ENCODE measurements at regions not wholly inside any gene's neighbourhood (a gene's known extent, or its start where the extent isn't known, plus 50 kb on each side); places are given as distances from the start of the nearest gene placed in this dataset.
"Not testable (repeated sequence)": the region's sequence is repeated elsewhere in the genome, so short reads cannot be mapped to it uniquely, and the experiment has no call there.

- no peak for DNase-seq
Observed at GRCh38 chr4:181838253-181838652, 404.9 kb upstream of the TENM3 start.

DNA sequence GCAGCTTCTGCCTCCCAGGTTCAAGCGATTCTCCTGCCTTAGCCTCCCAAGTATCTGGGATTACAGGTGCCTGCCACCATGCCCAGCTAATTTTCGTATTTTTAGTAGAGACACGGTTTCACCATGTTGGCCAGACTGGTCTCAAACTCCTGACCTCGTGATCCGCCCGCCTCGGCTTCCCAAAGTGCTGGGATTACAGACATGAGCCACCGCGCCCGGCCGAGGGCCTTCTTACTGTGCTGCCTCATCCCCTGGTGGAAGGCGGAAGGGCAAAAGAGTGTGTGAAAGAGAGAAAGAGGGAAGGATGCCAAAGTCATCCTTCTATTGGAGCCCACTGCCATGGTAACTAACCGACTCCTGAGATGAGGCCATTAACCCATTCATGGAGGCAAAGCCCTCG is 399.4 kb upstream of the TENM3 start:
- DNase-seq: not testable (repeated sequence)

GRCh38 chr4:181845617-181846016 is 397.6 kb upstream of the TENM3 start:
- DNase-seq: no peak

- no peak for DNase-seq
Observed at GRCh38 chr4:181846934-181847333, 396.3 kb upstream of the TENM3 start.

DNA sequence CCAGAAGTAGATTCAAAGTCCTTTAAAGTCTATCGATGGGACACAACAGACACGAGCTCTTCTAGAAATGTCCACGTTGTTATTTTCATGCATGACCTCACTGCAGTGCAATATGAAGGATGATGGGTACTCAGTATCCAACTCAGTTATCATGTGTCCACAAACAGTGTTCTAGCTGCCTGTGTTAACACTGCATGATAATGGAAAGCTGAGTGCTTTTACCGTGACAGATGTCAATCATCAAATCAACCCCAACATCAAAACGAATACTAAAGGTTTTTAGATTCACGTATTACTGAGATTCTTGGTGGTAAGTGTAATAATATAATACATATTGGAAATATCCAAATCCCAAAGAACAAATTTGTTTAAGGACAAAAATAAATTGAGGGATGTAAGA is 394.8 kb upstream of the TENM3 start:
- DNase-seq: no peak

DNA sequence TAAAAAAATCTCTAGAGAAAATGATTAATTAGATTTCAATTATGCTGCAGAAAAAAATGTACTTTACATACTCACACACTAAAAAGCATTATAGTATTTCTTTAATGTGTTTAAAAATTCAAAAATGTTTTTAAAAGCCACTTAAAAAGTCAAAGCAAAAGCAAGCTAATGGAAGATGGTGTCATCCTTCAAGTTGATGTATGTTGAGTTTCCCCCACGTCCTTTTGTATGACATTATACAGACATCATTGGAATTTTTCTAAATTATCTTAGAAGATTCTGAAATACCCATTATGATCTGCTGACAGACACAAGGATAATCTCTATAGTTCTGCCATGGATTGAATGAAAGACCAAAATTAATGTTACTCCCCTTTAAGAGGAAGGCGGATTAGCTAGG is 393.7 kb upstream of the TENM3 start:
- DNase-seq: no peak

- no peak for DNase-seq
Observed at GRCh38 chr4:181853881-181854511, 389.2 kb upstream of the TENM3 start.

- no peak for DNase-seq
Observed at GRCh38 chr4:181855307-181855706, 387.9 kb upstream of the TENM3 start.

DNA sequence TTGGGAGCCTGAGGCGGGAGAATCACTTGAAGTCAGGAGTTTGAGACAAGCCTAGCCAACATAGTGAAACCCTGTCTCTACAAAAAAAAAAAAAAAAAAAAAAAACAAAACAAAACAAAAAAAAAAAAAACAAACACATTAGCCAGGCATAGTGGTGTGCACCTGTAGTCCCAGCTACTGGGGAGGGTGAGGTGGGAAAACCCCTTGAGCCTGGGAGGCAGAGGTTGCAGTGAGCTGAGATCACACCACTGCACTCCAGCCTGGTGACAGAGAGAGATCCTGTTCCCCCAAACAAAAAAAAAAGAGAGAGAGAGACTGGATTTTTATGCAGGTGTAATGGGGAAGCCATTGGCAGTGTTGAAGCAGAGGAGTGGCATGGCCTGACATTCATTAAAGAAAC is 385.7 kb upstream of the TENM3 start:
- DNase-seq: not testable (repeated sequence)

GRCh38 chr4:181858741-181859140 is 384.5 kb upstream of the TENM3 start:
- DNase-seq: no peak

DNA sequence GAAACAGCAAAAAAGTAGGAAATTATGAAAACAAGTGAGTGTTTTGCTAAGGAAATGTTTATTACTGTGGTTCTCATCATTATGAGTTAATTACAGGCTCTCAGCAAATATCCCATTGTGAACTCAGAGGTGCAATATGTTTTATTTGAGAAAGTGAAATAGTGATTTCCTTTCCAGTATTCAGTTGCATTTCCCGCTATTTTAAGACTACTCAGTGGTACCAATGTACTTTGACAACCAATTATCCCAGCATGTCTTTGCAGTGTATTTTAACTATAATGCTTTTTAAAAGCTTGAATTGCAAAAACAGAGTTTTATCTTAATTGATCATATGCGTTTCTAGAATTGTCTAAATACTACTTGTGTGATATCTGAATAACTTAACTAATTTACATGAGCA is 383.8 kb upstream of the TENM3 start:
- no peak for DNase-seq

DNA sequence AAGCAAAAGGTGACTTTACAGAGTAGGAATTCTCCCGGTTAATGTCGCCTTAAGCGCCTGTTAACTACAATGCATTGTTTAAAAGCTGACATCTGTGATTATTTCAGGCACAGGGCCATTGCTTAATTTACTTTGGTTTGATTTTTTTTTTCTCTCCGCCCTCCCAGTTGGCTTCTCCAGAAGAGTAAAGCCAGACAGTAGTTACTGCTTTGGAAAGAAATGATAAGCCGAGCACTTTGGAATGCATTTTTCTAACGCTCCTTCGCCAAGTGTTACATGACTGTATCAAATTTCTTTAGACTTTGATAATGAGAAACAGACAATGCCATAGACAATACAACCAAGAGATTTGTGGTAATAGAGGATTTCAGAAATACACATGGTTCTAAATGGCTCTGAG is 383.0 kb upstream of the TENM3 start:
- no peak for DNase-seq

- DNase-seq: no peak
Observed at GRCh38 chr4:181860668-181861067, 382.5 kb upstream of the TENM3 start.

DNA sequence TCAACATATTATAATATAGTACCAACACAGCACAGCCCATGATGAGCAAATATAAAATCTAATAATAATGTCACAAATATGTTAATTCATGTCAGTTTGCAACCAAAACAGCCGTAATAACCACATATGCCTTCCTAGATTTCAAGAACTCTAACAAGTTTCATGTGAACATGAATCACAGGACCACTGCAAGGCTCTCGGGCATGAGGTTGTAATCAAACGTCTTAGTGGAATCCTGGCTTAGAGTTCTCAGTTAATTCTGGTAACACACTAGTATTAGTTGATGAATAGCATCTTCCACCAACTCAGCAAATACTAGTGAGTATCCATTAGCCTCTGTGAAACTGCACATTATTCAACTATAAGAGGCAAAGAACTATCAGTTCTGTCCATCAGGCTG is 379.3 kb upstream of the TENM3 start:
- no peak for DNase-seq

DNA sequence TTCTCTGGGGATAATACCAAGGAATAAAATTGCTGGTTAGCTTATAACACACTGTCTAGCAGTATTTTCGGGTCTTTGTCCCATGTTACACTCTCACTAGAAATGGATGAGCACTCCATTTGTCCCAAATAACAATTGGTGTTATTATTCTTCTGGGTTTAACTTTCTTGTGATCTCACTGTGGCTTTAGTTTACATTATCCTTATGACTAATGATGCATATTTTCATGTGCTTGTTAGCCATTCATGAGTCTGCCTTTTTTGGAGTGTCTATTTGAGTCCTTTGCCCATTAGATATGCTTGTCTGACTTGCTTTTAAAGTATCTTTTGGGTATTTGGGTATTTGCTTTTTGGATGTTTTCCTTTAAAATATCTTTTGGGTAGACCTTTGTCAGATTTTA is 372.9 kb upstream of the TENM3 start:
- no peak for DNase-seq

DNA sequence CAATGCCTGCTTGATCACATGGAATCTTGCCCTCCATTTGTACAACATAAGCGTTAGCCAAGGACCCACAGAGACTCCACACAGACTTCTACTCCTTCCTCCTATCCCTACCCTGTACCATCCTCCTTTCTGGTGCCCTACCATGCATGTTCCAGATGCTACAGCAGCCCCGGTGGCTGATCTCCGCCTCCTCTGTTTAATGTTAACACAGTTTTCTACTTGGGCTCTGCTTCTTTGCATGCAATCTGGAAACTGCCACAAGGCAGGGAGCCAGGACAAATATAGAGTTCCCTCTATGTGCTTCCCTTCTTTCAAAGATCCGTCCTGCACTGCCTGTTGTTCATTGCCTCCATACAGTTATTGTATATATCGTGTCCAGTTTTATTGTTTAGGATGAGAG is 368.6 kb upstream of the TENM3 start:
- DNase-seq: no peak

DNA sequence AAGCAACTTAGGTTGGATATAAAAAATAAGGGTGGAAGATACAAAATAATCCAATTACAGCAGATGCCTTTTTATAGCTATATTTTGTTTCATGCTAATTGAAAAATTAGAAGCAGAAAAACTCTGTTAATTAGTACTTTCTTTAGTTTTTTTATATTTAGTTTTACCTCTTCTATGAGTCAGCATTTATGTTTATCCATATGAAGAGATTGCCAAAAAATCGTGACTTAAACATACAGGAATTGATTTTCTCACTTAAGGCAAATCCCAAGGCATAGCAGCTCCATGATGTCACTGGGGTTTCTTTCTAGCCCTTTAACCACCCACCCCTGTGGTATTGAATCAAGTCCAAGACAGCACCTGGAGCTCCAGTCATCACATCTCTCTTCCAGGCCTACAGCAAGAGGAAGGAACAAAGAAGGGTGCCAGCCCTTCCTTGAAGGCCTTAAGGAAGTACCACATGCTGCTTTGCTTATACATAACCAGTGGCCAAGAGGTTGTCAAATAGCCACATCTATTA is 365.8 kb upstream of the TENM3 start:
- no peak for DNase-seq

DNA sequence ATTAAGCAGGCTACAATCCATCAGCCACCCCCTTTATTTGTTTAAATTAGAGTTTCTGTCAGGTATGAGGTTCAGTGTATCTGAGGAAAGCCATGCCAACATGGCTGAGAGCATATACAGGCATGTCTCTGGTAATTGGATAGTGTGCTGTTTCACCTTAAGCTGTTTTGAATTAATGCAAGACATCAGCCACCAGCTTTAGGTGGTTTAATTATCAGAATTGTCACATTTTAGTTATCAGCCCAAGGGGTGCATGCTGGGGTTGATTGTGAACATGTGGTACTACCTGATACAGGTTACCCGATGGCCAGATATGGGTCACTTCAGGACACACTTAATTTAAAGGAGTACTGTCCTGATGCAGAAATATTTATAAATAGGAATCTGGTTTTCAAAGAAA is 353.2 kb upstream of the TENM3 start:
- DNase-seq: no peak

- DNase-seq: no peak
Observed at GRCh38 chr4:181890911-181891310, 352.3 kb upstream of the TENM3 start.

DNA sequence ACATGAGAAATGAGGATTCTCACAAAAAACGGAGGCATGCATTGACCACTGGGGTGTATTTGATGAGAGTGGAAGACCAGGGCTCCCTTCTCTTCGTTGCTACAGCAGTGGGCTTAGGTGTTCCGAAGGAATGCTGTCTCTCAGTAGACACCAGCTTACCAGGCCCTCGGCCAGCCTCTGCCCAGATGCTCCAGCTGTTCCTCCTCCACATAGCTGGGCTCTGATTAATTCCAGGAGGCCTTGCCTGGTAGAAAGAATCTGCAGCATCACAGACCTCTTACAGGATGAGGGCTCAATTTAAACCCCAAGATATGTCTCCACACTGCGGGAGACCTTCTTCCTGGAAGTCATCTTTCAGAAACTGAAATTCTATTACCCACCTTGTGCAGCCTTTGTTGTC is 346.6 kb upstream of the TENM3 start:
- DNase-seq: no peak

GRCh38 chr4:181897935-181898334 is 345.3 kb upstream of the TENM3 start:
- no peak for DNase-seq

GRCh38 chr4:181902404-181902803 is 340.8 kb upstream of the TENM3 start:
- not testable (repeated sequence) for DNase-seq

DNA sequence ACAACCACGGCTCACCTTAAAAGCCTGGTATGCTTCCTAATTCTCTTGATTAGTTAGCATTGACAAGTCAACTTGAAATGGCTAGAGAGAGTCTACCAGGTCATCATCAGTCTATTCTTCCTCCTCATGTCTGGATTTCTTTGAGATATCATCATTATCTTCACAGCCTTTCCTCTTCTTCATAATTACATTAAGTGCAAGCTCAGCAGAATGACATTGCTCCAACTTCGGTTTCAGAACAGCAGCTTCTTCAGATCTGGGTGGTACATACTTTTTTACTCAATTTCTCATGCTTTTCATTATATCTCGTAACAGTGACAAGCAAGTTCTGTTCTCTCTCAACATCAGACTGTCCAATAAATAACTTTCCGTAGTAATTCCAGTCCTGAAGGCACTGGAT is 337.5 kb upstream of the TENM3 start:
- no peak for DNase-seq

GRCh38 chr4:181908168-181908567 is 335.0 kb upstream of the TENM3 start:
- DNase-seq: no peak

DNA sequence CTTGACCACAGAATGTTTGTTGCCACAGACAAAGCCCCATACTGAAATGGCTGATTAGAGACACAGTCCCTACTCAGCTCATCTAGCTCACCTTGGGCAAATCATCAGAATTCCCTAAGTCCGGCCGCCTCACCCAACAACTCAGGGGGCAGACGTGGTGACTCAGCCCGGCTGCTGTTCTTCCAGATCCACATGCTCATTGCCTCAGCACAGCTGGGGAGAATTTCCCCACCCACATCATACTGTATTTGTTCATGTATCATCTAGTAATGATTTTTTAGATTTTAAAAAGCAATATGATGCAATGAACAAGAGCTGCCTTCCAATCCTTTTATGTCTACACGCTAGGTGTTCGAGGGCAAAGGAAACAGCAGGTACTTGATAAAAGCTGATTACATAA is 333.8 kb upstream of the TENM3 start:
- DNase-seq: no peak

- no peak for DNase-seq
Observed at GRCh38 chr4:181911420-181911819, 331.8 kb upstream of the TENM3 start.

Data from bone marrow (tissue), 2 donors.